MM.1S (cell line): ENCODE measurements at regions not wholly inside any gene's neighbourhood (a gene's known extent, or its start where the extent isn't known, plus 50 kb on each side); places are given as distances from the start of the nearest gene placed in this dataset.

Experiments used
- DNase-seq: peaks from one replicate; pipeline ENCODE4 v3.0.0-alpha.2; 2015
- H2AFZ ChIP-seq: fragments of 300-600 bp; sonication (generic); 2 replicates; pipeline ENCODE4 v1.6.0; 2016; ENCODE audit warnings: antibody characterized with exemption, low read length
- H3F3A ChIP-seq: fragments of 300-600 bp; sonication (generic); 2 replicates; pipeline ENCODE4 v1.6.1; 2016; ENCODE audit warnings: mild to moderate bottlenecking, antibody characterized with exemption, low read length, moderate library complexity, mixed read lengths; ENCODE audit not compliant: insufficient read depth
- H3K27ac ChIP-seq: fragments of 300-600 bp; sonication (generic); 2 replicates; pipeline ENCODE4 v1.5.1; 2016; ENCODE audit warnings: mild to moderate bottlenecking, low read length
- H3K27me3 ChIP-seq: fragments of 300-600 bp; sonication (generic); replicated peaks from 2 replicates; pipeline ENCODE4 v1.6.0; 2016; ENCODE audit warnings: low read length; ENCODE audit not compliant: insufficient read depth
- H3K36me3 ChIP-seq: fragments of 300-600 bp; sonication (generic); replicated peaks from 2 replicates; pipeline ENCODE4 v1.6.1; 2016; ENCODE audit warnings: mild to moderate bottlenecking, low read length, mixed read lengths; ENCODE audit not compliant: insufficient read depth
- H3K4me1 ChIP-seq: fragments of 300-600 bp; sonication (generic); 2 replicates; pipeline ENCODE4 v1.6.1; 2016; ENCODE audit warnings: low read length, mixed read lengths
- H3K4me2 ChIP-seq: fragments of 300-600 bp; sonication (generic); 2 replicates; pipeline ENCODE4 v1.6.0; 2016; ENCODE audit warnings: low read depth, low read length
- H3K4me3 ChIP-seq: fragments of 300-600 bp; sonication (generic); 2 replicates; pipeline ENCODE4 v1.5.1; 2016; ENCODE audit warnings: low read length, mixed read lengths
- H3K79me2 ChIP-seq: fragments of 300-600 bp; sonication (generic); 2 replicates; pipeline ENCODE4 v1.6.1; 2016; ENCODE audit warnings: mixed run types, low read length, mixed read lengths
- H3K9ac ChIP-seq: fragments of 300-600 bp; sonication (generic); 2 replicates; pipeline ENCODE4 v1.6.1; 2016; ENCODE audit warnings: low read length, mixed read lengths
- H3K9me2 ChIP-seq: fragments of 300-600 bp; sonication (generic); replicated peaks from 2 replicates; pipeline ENCODE4 v1.6.1; 2016; ENCODE audit warnings: mild to moderate bottlenecking, low read length, mixed read lengths; ENCODE audit not compliant: insufficient read depth
- H3K9me3 ChIP-seq: fragments of 300-600 bp; sonication (generic); replicated peaks from 2 replicates; pipeline ENCODE4 v1.6.1; 2016; ENCODE audit warnings: mild to moderate bottlenecking, low read length, mixed read lengths; ENCODE audit not compliant: insufficient read depth
- H4K20me1 ChIP-seq: fragments of 300-600 bp; sonication (generic); 2 replicates; pipeline ENCODE4 v1.6.1; 2016; ENCODE audit warnings: mild to moderate bottlenecking, low read length, moderate library complexity, mixed read lengths; ENCODE audit not compliant: insufficient read depth
- EZH2 ChIP-seq: fragments of 300-600 bp; sonication (generic); optimal IDR thresholded peaks from 2 replicates; pipeline ENCODE3; 2017; ENCODE audit warnings: low read depth, mild to moderate bottlenecking, antibody characterized with exemption, low read length, mixed read lengths
- EZH2phosphoT487 ChIP-seq: fragments of 300-600 bp; sonication (generic); IDR thresholded peaks from 2 replicates; pipeline ENCODE4 v1.6.1; 2018; ENCODE audit warnings: antibody characterized with exemption, low read length
- TF ChIP-seq, protein P1 (sequence below): fragments of 300-600 bp; sonication (generic); IDR thresholded peaks from 2 replicates; pipeline ENCODE4 v1.5.1; 2016; ENCODE audit warnings: antibody characterized with exemption, low read length, mixed read lengths

DNA sequence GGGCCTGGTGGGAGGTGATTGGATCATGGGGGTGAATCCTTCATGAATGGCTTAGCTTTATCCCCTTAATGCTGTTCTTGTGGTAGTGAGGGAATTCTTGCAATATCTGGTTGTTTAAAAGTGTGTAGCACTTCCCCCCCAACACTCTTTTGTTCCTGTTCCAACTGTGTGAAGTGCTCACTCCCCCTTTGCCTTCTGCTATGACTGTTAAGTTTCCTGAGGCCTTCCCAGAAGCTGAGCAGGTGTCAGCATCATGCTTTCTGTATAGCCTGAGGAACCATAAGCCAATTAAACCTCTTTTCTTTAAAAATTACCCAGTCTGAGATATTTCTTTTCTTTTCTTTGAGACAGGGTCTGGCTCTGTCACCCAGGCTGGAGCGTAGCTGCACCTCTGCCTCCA, 139.4 kb downstream of the RNF152 start:
- no peaks in the 10 kb centered on the region for H3F3A ChIP-seq
- H2AFZ ChIP-seq, result no peak overlapping the region
- H3K9ac ChIP-seq, result no peak overlapping the region
- no peaks in the 10 kb centered on the region for H3K27me3 ChIP-seq
- no peak overlapping the region for H3K27ac ChIP-seq
- H3K4me3 ChIP-seq, result no peak overlapping the region
- no peak for DNase-seq
- TF ChIP-seq EZH2phosphoT487, result no peak
- H4K20me1 ChIP-seq, result no peaks in the 10 kb centered on the region
- H3K9me3 ChIP-seq, result no peaks in the 10 kb centered on the region
- no peaks in the 10 kb centered on the region for H3K79me2 ChIP-seq
- no peaks in the 10 kb centered on the region for H3K4me1 ChIP-seq
- no peaks in the 10 kb centered on the region for H3K9me2 ChIP-seq
- no peak overlapping the region for H3K4me2 ChIP-seq
- H3K36me3 ChIP-seq, result no peaks in the 10 kb centered on the region

DNA sequence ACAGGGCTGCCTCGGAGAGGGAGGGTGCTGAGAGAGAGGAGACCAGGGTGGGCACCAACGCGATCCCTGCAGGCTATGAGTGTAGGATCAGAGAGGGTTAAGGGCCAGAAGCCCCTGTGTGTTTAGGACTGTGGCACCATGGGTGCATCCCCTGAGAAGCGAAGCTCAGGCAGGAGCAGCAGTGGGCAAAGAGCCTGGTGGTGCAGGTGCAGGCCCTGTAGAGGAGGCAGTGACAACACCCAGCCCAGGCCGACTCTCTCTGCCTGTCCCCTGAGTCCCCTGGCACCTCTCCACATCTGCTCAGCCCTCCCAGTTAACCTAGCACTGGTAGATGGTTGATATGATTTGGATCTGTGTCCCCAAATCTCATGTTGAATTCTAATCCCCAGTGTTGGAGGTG, 139.8 kb downstream of the RNF152 start:
- H3K9me2 ChIP-seq, result no peaks in the 10 kb centered on the region
- no peaks in the 10 kb centered on the region for H3K79me2 ChIP-seq
- H3K9me3 ChIP-seq, result no peaks in the 10 kb centered on the region
- H4K20me1 ChIP-seq, result no peaks in the 10 kb centered on the region
- no peaks in the 10 kb centered on the region for H3K36me3 ChIP-seq
- H3K27me3 ChIP-seq, result no peaks in the 10 kb centered on the region
- H2AFZ ChIP-seq, result no peak overlapping the region
- TF ChIP-seq EZH2phosphoT487 (no peak), EZH2 (no peak)
- TF ChIP-seq, protein P1, sequence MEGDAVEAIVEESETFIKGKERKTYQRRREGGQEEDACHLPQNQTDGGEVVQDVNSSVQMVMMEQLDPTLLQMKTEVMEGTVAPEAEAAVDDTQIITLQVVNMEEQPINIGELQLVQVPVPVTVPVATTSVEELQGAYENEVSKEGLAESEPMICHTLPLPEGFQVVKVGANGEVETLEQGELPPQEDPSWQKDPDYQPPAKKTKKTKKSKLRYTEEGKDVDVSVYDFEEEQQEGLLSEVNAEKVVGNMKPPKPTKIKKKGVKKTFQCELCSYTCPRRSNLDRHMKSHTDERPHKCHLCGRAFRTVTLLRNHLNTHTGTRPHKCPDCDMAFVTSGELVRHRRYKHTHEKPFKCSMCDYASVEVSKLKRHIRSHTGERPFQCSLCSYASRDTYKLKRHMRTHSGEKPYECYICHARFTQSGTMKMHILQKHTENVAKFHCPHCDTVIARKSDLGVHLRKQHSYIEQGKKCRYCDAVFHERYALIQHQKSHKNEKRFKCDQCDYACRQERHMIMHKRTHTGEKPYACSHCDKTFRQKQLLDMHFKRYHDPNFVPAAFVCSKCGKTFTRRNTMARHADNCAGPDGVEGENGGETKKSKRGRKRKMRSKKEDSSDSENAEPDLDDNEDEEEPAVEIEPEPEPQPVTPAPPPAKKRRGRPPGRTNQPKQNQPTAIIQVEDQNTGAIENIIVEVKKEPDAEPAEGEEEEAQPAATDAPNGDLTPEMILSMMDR, result no peak
- no peaks in the 10 kb centered on the region for H3K4me1 ChIP-seq
- H3K27ac ChIP-seq, result no peak overlapping the region
- no peak overlapping the region for H3K4me2 ChIP-seq
- H3K4me3 ChIP-seq, result no peak overlapping the region
- no peaks in the 10 kb centered on the region for H3F3A ChIP-seq
- DNase-seq, result no peak
- H3K9ac ChIP-seq, result no peak overlapping the region

GRCh38 chr18:61750840-61751668, 141.8 kb downstream of the RNF152 start:
- Histone ChIP-seq H3K9me3 (no peaks in the 10 kb centered on the region), H3K4me2 (no peak overlapping the region), H3K4me1 (no peaks in the 10 kb centered on the region), H3K27ac (no peak overlapping the region), H3K9me2 (no peaks in the 10 kb centered on the region), H2AFZ (no peak overlapping the region), H3F3A (no peaks in the 10 kb centered on the region), H4K20me1 (no peaks in the 10 kb centered on the region), H3K36me3 (no peaks in the 10 kb centered on the region), H3K79me2 (no peaks in the 10 kb centered on the region), H3K9ac (no peak overlapping the region), H3K4me3 (no peak overlapping the region), H3K27me3 (no peaks in the 10 kb centered on the region)
- no peak for TF ChIP-seq EZH2
- TF ChIP-seq EZH2phosphoT487, result no peak
- TF ChIP-seq, protein P1, result no peak
- DNase-seq, result no peak

DNA sequence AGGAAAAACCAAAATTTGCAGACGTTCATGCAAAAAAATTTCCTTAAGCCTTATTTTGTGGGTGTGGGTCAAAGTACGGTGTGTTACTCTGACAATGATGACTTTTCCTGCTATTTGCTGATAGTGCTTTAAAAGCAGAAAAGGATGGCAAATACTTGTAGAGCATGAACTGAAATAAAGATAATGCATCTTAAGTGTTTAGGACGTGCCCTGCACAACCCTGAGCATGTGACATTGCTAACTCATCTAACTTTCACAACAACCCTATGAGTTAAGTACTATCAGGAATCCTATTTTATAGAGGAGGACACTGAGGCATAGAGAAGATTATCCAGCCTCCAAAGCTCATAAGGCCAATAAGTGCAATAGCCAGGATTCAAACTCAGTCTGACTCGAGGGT, 143.3 kb downstream of the RNF152 start:
- no peak overlapping the region for H2AFZ ChIP-seq
- no peaks in the 10 kb centered on the region for H3K79me2 ChIP-seq
- TF ChIP-seq, protein P1, result no peak
- TF ChIP-seq EZH2phosphoT487, result no peak
- TF ChIP-seq EZH2, result no peak
- H4K20me1 ChIP-seq, result no peaks in the 10 kb centered on the region
- no peaks in the 10 kb centered on the region for H3K27me3 ChIP-seq
- no peaks in the 10 kb centered on the region for H3K9me2 ChIP-seq
- no peak overlapping the region for H3K9ac ChIP-seq
- H3K4me3 ChIP-seq, result no peak overlapping the region
- H3K4me2 ChIP-seq, result no peak overlapping the region
- no peak overlapping the region for H3K27ac ChIP-seq
- no peaks in the 10 kb centered on the region for H3K36me3 ChIP-seq
- H3K9me3 ChIP-seq, result no peaks in the 10 kb centered on the region
- no peak for DNase-seq
- H3K4me1 ChIP-seq, result no peaks in the 10 kb centered on the region
- no peaks in the 10 kb centered on the region for H3F3A ChIP-seq
